ENCODE measurements at regions not wholly inside any gene's neighbourhood (a gene's known extent, or its start where the extent isn't known, plus 50 kb on each side); places are given as distances from the start of the nearest gene placed in this dataset.

GRCh38 chr2:194382221-194382620, 1274.8 kb upstream of the SLC39A10 start:
- Histone ChIP-seq H4K91ac (replicated peaks; ENCODE audit: insufficient read length, low read length) (no peak overlapping the region), H3K27me3 (replicated peaks in 1 of 4; ENCODE audit: control insufficient read depth in 3 of 4, extremely low read depth in 1 of 4, insufficient read depth in 3 of 4, low read length in 3 of 4) (no peaks in the 10 kb centered on the region), H3K23me2 (ENCODE audit: low read depth, low read length) (no peaks in the 10 kb centered on the region), H3K9me3 (ENCODE audit: insufficient read depth in 2 of 2, low read depth in 1 of 2, low read length in 1 of 2) (peaks cover 11 to 18% of the 10 kb centered on the region in 2 experiments; a peak in 3 of 4 replicates), H3K4me2 (ENCODE audit: insufficient read depth in 1 of 2, low read depth in 2 of 2, low read length in 2 of 2) (no peak overlapping the region), H2BK5ac (ENCODE audit: low read depth, low read length) (no peak overlapping the region), H4K8ac (ENCODE audit: extremely low read depth, insufficient read depth, low read length) (no peak overlapping the region), H3K14ac (ENCODE audit: insufficient read length) (no peak overlapping the region), H3K4me3 (ENCODE audit: extremely low read depth in 1 of 4, insufficient read depth in 2 of 4, low read depth in 3 of 4, low read length in 4 of 4) (no peak overlapping the region), H2AFZ (ENCODE audit: low read length) (no peak overlapping the region), H4K20me1 (replicated peaks in 1 of 2; ENCODE audit: control insufficient read depth in 1 of 2, insufficient read depth in 2 of 2, low read length in 2 of 2) (no peaks in the 10 kb centered on the region), H2BK15ac (ENCODE audit: low read length) (no peak overlapping the region), H3K23ac (ENCODE audit: insufficient read length) (no peak overlapping the region), H2BK120ac (replicated peaks; ENCODE audit: low read depth, low read length) (no peak overlapping the region), H3K4me1 (replicated peaks in 1 of 4; ENCODE audit: control insufficient read depth in 3 of 4, insufficient read depth in 4 of 4, low read length in 3 of 4) (no peaks in the 10 kb centered on the region), H2BK20ac (ENCODE audit: low read length) (no peak overlapping the region), H2BK12ac (ENCODE audit: low read depth, low read length) (no peak overlapping the region), H2AK5ac (ENCODE audit: low read depth, low read length) (no peak overlapping the region), H3K9ac (replicated peaks in 1 of 4; ENCODE audit: extremely low read depth in 1 of 4, low read depth in 3 of 4, low read length in 3 of 4) (no peak overlapping the region), H3K4ac (replicated peaks; ENCODE audit: insufficient read length, low read depth, low read length) (no peak overlapping the region), H3K79me2 (ENCODE audit: control insufficient read depth in 1 of 2, insufficient read depth in 2 of 2, low read length in 2 of 2) (no peaks in the 10 kb centered on the region), H3K56ac (replicated peaks; ENCODE audit: insufficient read length, low read depth, low read length) (no peak overlapping the region), H3K18ac (ENCODE audit: extremely low read depth, low read length) (no peak overlapping the region), H3K79me1 (ENCODE audit: low read depth, low read length) (no peaks in the 10 kb centered on the region), H4K5ac (ENCODE audit: insufficient read length, low read depth, low read length) (no peak overlapping the region), H3K36me3 (ENCODE audit: control insufficient read depth in 2 of 4, insufficient read depth in 4 of 4, low read length in 3 of 4) (no peaks in the 10 kb centered on the region; a peak in 1 of 8 replicates), H3K27ac (ENCODE audit: low read depth, low read length) (no peak overlapping the region)
- TF ChIP-seq YY1 (IDR thresholded peaks at IDR 0.05; ENCODE audit: low read depth, low read length): no peak
- no peak for TF ChIP-seq EP300 (IDR thresholded peaks at IDR 0.05; ENCODE audit: borderline replicate concordance in 1 of 2, low read depth in 2 of 2, low read length in 2 of 2)
- no peak for TF ChIP-seq RNF2 (IDR thresholded peaks at IDR 0.05; ENCODE audit: borderline replicate concordance, low read depth, low read length, missing control alignments, poor library complexity, severe bottlenecking)
- no peak for TF ChIP-seq CBX8 (IDR thresholded peaks at IDR 0.05; ENCODE audit: borderline replicate concordance, low read depth, low read length)
- TF ChIP-seq CEBPB (IDR thresholded peaks at IDR 0.05; ENCODE audit: low read depth, low read length): no peak
- no peak for TF ChIP-seq SIN3A (conservative IDR thresholded peaks at IDR 0.05 in 1 of 2, IDR thresholded peaks at IDR 0.05 in 1 of 2; ENCODE audit: low read depth in 1 of 2, low read length in 2 of 2)
- TF ChIP-seq RAD21 (IDR thresholded peaks at IDR 0.05 in 1 of 2, conservative IDR thresholded peaks at IDR 0.05 in 1 of 2; ENCODE audit: low read depth in 2 of 2, low read length in 2 of 2): no peak
- TF ChIP-seq SP1 (IDR thresholded peaks at IDR 0.05; ENCODE audit: low read depth, low read length): no peak
- TF ChIP-seq PHF8 (conservative IDR thresholded peaks at IDR 0.05; ENCODE audit: low read depth, low read length): no peak
- TF ChIP-seq CBX5 (IDR thresholded peaks at IDR 0.05; ENCODE audit: low read depth, low read length): no peak
- TF ChIP-seq ATF2 (IDR thresholded peaks at IDR 0.05; ENCODE audit: low read length): no peak
- TF ChIP-seq POLR2A (IDR thresholded peaks at IDR 0.05; ENCODE audit: control extremely low read depth in 1 of 2, low read depth in 2 of 2, low read length in 2 of 2): no peak
- POLR2A ChIA-PET (ENCODE audit: partially characterized antibody): no interaction called here
- CTCF ChIA-PET (ENCODE audit: partially characterized antibody): no interaction called here
- DNase-seq (ENCODE audit: low read depth in 1 of 2, low spot score in 2 of 2): no peak
- no peak for FAIRE-seq
